ENCODE measurements at regions not wholly inside any gene's neighbourhood (a gene's known extent, or its start where the extent isn't known, plus 50 kb on each side); places are given as distances from the start of the nearest gene placed in this dataset.

- DNase-seq = no peak
These were observed 59.4 kb upstream of the DUSP10 start for GRCh38 chr1:221801251-221801661.

- DNase-seq = no peak
These were observed 58.9 kb upstream of the DUSP10 start for GRCh38 chr1:221800831-221801230.

DNA sequence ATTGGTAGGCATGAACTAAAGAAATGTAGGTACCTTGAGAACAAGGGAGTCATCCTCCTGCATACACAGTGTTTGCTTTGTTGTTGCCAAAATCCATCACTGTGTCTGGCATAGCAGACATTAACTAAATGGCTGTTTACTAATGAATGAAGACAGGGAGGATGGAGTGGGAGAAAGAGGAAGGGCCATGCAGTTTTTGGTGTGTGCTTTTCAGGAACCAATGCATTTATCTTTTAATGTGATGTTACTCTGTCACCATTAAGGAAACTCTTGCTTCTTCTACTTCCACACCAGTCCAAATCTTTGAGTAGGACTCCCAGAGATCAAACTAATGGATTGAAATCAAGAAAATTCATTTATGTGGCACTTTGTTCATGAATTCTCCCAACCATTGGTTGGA is 55.6 kb upstream of the DUSP10 start:
- no peak for DNase-seq

DNA sequence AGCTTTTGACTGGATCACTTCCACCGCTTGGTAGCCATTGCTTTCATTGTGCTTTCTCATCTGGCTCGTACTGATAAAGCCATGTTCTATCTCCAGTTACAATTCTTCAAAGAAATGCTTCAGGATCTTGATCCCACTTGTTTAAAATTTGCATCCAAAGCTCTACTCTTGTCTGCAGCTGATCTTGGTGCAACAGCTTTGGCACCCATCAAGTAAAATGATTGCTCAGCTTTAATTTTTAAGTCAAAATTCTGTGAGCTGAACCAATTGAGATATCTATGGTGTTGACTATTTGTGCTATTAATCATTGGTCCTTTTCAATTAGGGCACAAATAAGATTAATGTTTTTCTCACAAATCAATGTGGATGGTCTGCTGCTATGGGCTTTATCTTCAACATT is 54.8 kb upstream of the DUSP10 start:
- DNase-seq = no peak

DNA sequence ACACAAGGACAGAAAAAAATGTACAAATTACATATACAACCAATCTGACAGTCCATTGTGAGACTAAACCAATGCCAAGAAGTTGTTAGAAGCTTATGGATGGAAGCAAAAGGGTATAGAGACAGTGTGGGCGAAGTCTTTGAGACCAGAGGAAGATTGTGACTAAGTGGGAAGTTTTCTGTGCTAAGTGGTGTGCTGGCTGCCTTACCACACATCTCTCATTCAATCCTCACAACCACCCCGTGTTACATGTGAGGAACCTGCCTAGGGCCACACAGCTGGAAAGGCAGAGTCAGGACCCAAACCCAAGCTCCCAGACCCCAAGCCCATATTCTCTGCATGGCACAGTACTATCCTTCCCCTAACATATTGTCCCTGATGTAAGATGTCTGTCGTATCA is 53.5 kb upstream of the DUSP10 start:
- no peak for DNase-seq

- no peak for DNase-seq
These were observed 53.0 kb upstream of the DUSP10 start for GRCh38 chr1:221794935-221795334.

GRCh38 chr1:221794079-221794670 is 52.3 kb upstream of the DUSP10 start:
- DNase-seq = no peak

- DNase-seq = no peak
These were observed 51.7 kb upstream of the DUSP10 start for GRCh38 chr1:221793439-221794078.

- no peak for DNase-seq
These were observed 50.0 kb upstream of the DUSP10 start for GRCh38 chr1:221791846-221792245.

All from activated CD4-positive, CD25-positive, alpha-beta regulatory T cell treated with anti-CD3 and anti-CD28 coated beads, Interleukin-2, amount 50 U/mL, for 72 hours (primary cell).